ENCODE measurements at regions not wholly inside any gene's neighbourhood (a gene's known extent, or its start where the extent isn't known, plus 50 kb on each side); places are given as distances from the start of the nearest gene placed in this dataset.

- TF ChIP-seq EZH2 (IDR thresholded peaks at IDR 0.05; ENCODE audit: insufficient read depth, poor library complexity, severe bottlenecking), result no peak
- no peak for TF ChIP-seq EZH2phosphoT487 (IDR thresholded peaks at IDR 0.05; ENCODE audit: insufficient read depth, low read depth)
Observed at GRCh38 chr1:73749996-73750395, 448.0 kb downstream of the LRRIQ3 start.
